ENCODE measurements at regions not wholly inside any gene's neighbourhood (a gene's known extent, or its start where the extent isn't known, plus 50 kb on each side); places are given as distances from the start of the nearest gene placed in this dataset.
"Not testable (repeated sequence)": the region's sequence is repeated elsewhere in the genome, so short reads cannot be mapped to it uniquely, and the experiment has no call there.

- ChIA-PET CTCF (no interaction called here), POLR2A (no interaction called here)
- DNase-seq (ENCODE audit: extremely low spot score): no peak
- no peak for TF ChIP-seq FOXA1 (IDR thresholded peaks at IDR 0.05)
- no peak for TF ChIP-seq ZNF384 (IDR thresholded peaks at IDR 0.05)
- TF ChIP-seq SUZ12 (IDR thresholded peaks at IDR 0.05): no peak
- no peak for TF ChIP-seq ELF4 (IDR thresholded peaks at IDR 0.05)
- TF ChIP-seq ARNT (IDR thresholded peaks at IDR 0.05): no peak
- no peak for TF ChIP-seq NFRKB (IDR thresholded peaks at IDR 0.05)
- no peak for TF ChIP-seq FOXM1 (IDR thresholded peaks at IDR 0.05; ENCODE audit: borderline replicate concordance)
- TF ChIP-seq HDGF (IDR thresholded peaks at IDR 0.05; ENCODE audit: borderline replicate concordance): no peak
- no peak for TF ChIP-seq LEF1 (IDR thresholded peaks at IDR 0.05; ENCODE audit: borderline replicate concordance)
- TF ChIP-seq BHLHE40 (IDR thresholded peaks at IDR 0.05; ENCODE audit: borderline replicate concordance): no peak
- TF ChIP-seq FOXK2 (IDR thresholded peaks at IDR 0.05): no peak
- no peak for TF ChIP-seq CTBP1 (IDR thresholded peaks at IDR 0.05; ENCODE audit: borderline replicate concordance)
- no peak for TF ChIP-seq PKNOX1 (IDR thresholded peaks at IDR 0.05)
- no peak for TF ChIP-seq L3MBTL2 (conservative IDR thresholded peaks at IDR 0.05)
- no peak for TF ChIP-seq TARDBP (IDR thresholded peaks at IDR 0.05)
- no peak for TF ChIP-seq SP1 (IDR thresholded peaks at IDR 0.05)
Observed at GRCh38 chr7:81873559-81873958, 103.7 kb upstream of the HGF start.

- ChIA-PET CTCF (no interaction called here), POLR2A (no interaction called here)
- TF ChIP-seq ELF4 (IDR thresholded peaks at IDR 0.05) (no peak), NFRKB (IDR thresholded peaks at IDR 0.05) (no peak), SUZ12 (IDR thresholded peaks at IDR 0.05) (no peak), ZNF384 (IDR thresholded peaks at IDR 0.05) (no peak)
- no peak for DNase-seq (ENCODE audit: extremely low spot score)
Observed at GRCh38 chr7:81871606-81872265, 101.9 kb upstream of the HGF start.

GRCh38 chr7:81870608-81871007, 100.8 kb upstream of the HGF start:
- TF ChIP-seq TARDBP (IDR thresholded peaks at IDR 0.05) (no peak), L3MBTL2 (conservative IDR thresholded peaks at IDR 0.05) (no peak), CTBP1 (IDR thresholded peaks at IDR 0.05; ENCODE audit: borderline replicate concordance) (no peak), FOXK2 (IDR thresholded peaks at IDR 0.05) (no peak), HDGF (IDR thresholded peaks at IDR 0.05; ENCODE audit: borderline replicate concordance) (no peak), SUZ12 (IDR thresholded peaks at IDR 0.05) (no peak), FOXA1 (IDR thresholded peaks at IDR 0.05) (no peak), SP1 (IDR thresholded peaks at IDR 0.05) (no peak), ZNF384 (IDR thresholded peaks at IDR 0.05) (no peak), NFRKB (IDR thresholded peaks at IDR 0.05) (no peak), FOXM1 (IDR thresholded peaks at IDR 0.05; ENCODE audit: borderline replicate concordance) (no peak), ELF4 (IDR thresholded peaks at IDR 0.05) (no peak), ARNT (IDR thresholded peaks at IDR 0.05) (no peak)
- POLR2A ChIA-PET: no interaction called here
- DNase-seq (ENCODE audit: extremely low spot score): no peak
- CTCF ChIA-PET: interaction anchor here (0.6 kb wide), 1 partner anchor 702 kb away, joined by 4 read pairs; no protein-coding TSS in a partner anchor

GRCh38 chr7:81869670-81870069, 99.8 kb upstream of the HGF start:
- CTCF ChIA-PET: no interaction called here
- DNase-seq (ENCODE audit: extremely low spot score): no peak
- POLR2A ChIA-PET: no interaction called here
- TF ChIP-seq FOXM1 (IDR thresholded peaks at IDR 0.05; ENCODE audit: borderline replicate concordance) (no peak), NFRKB (IDR thresholded peaks at IDR 0.05) (no peak), SUZ12 (IDR thresholded peaks at IDR 0.05) (no peak), CTBP1 (IDR thresholded peaks at IDR 0.05; ENCODE audit: borderline replicate concordance) (no peak), FOXA1 (IDR thresholded peaks at IDR 0.05) (no peak), BHLHE40 (IDR thresholded peaks at IDR 0.05; ENCODE audit: borderline replicate concordance) (no peak), FOXK2 (IDR thresholded peaks at IDR 0.05) (no peak), ARNT (IDR thresholded peaks at IDR 0.05) (no peak), TARDBP (IDR thresholded peaks at IDR 0.05) (no peak), L3MBTL2 (conservative IDR thresholded peaks at IDR 0.05) (no peak), ZNF384 (IDR thresholded peaks at IDR 0.05) (no peak), LEF1 (IDR thresholded peaks at IDR 0.05; ENCODE audit: borderline replicate concordance) (no peak), ELF4 (IDR thresholded peaks at IDR 0.05) (no peak)

DNA sequence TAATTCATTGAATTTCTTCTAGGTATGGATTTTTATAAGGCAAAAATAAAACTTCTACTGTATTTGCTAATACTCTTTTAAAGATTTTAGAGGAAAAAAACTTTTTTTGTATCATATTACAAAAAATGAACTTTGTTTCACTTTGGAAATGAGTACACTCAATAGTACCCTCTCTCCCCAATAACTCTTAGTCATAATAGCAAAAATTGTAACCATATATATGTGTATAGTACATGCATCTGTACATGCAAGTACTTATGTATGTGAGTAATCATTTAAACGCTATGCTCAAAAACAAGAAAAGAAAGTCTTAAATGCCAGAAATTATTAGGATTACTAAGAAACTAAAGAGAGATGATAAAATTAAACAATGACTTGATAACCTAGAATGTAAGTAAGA, 95.9 kb upstream of the HGF start:
- CTCF ChIA-PET: no interaction called here
- POLR2A ChIA-PET: no interaction called here
- no peak for TF ChIP-seq HDGF (IDR thresholded peaks at IDR 0.05; ENCODE audit: borderline replicate concordance)
- no peak for DNase-seq (ENCODE audit: extremely low spot score)

GRCh38 chr7:81859433-81859832, 89.6 kb upstream of the HGF start:
- no peak for TF ChIP-seq FOXA1 (IDR thresholded peaks at IDR 0.05)
- no peak for TF ChIP-seq HDGF (IDR thresholded peaks at IDR 0.05; ENCODE audit: borderline replicate concordance)
- TF ChIP-seq FOXK2 (IDR thresholded peaks at IDR 0.05): no peak
- CTCF ChIA-PET: no interaction called here
- POLR2A ChIA-PET: no interaction called here
- DNase-seq (ENCODE audit: extremely low spot score): no peak

- CTCF ChIA-PET, POLR2A ChIA-PET: not testable (repeated sequence)
Observed at GRCh38 chr7:81858820-81859219, 89.0 kb upstream of the HGF start.

DNA sequence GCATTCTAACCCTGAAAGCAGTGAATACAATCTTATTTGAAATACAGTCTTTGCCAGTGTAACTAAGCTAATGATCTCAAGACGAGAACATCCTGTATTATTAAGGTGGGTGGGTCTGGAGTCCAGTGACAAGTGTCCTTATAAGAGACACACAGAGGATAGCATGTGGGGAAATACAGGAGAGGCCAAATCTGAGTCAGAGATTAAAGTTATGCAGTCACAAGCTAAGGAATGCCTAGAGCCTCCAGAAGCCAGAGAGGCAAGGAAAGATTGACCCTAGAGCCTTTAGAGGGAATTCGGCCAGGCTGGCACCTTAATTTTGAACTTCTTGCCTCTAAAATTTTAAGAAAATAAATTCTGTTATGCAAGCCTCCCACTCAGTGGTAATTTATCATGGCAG, 87.5 kb upstream of the HGF start:
- ChIA-PET CTCF (no interaction called here), POLR2A (no interaction called here)
- no peak for DNase-seq (ENCODE audit: extremely low spot score)
- TF ChIP-seq ZNF384 (IDR thresholded peaks at IDR 0.05) (no peak), FOXA1 (IDR thresholded peaks at IDR 0.05) (no peak), PKNOX1 (IDR thresholded peaks at IDR 0.05) (no peak), ARNT (IDR thresholded peaks at IDR 0.05) (no peak), HDGF (IDR thresholded peaks at IDR 0.05; ENCODE audit: borderline replicate concordance) (no peak), NFRKB (IDR thresholded peaks at IDR 0.05) (no peak), TARDBP (IDR thresholded peaks at IDR 0.05) (no peak), BHLHE40 (IDR thresholded peaks at IDR 0.05; ENCODE audit: borderline replicate concordance) (no peak), FOXK2 (IDR thresholded peaks at IDR 0.05) (no peak), CTBP1 (IDR thresholded peaks at IDR 0.05; ENCODE audit: borderline replicate concordance) (no peak)

More at GRCh38 chr7:81858820-81859219, 89.0 kb upstream of the HGF start:
- DNase-seq (ENCODE audit: extremely low spot score): not testable (repeated sequence)
